ENCODE measurements at regions not wholly inside any gene's neighbourhood (a gene's known extent, or its start where the extent isn't known, plus 50 kb on each side); places are given as distances from the start of the nearest gene placed in this dataset.

GRCh38 chr15:29942143-29942542 is 119.9 kb upstream of the TJP1 start:
- TF ChIP-seq, protein P1, sequence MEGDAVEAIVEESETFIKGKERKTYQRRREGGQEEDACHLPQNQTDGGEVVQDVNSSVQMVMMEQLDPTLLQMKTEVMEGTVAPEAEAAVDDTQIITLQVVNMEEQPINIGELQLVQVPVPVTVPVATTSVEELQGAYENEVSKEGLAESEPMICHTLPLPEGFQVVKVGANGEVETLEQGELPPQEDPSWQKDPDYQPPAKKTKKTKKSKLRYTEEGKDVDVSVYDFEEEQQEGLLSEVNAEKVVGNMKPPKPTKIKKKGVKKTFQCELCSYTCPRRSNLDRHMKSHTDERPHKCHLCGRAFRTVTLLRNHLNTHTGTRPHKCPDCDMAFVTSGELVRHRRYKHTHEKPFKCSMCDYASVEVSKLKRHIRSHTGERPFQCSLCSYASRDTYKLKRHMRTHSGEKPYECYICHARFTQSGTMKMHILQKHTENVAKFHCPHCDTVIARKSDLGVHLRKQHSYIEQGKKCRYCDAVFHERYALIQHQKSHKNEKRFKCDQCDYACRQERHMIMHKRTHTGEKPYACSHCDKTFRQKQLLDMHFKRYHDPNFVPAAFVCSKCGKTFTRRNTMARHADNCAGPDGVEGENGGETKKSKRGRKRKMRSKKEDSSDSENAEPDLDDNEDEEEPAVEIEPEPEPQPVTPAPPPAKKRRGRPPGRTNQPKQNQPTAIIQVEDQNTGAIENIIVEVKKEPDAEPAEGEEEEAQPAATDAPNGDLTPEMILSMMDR (IDR thresholded peaks at IDR 0.05): no peak
- no peak for TF ChIP-seq POLR2A (IDR thresholded peaks at IDR 0.05)

Measured in esophagus squamous epithelium (tissue), 4 donors.